CD4-positive, alpha-beta T cell treated with Interleukin-12 subunit alpha and Interleukin-12 subunit beta, for 1 hour (primary cell): ENCODE measurements at regions not wholly inside any gene's neighbourhood (a gene's known extent, or its start where the extent isn't known, plus 50 kb on each side); places are given as distances from the start of the nearest gene placed in this dataset.

Experiments used
- DNase-seq: peaks from one replicate; pipeline ENCODE4 v3.0.0-alpha.2; 2020

DNA sequence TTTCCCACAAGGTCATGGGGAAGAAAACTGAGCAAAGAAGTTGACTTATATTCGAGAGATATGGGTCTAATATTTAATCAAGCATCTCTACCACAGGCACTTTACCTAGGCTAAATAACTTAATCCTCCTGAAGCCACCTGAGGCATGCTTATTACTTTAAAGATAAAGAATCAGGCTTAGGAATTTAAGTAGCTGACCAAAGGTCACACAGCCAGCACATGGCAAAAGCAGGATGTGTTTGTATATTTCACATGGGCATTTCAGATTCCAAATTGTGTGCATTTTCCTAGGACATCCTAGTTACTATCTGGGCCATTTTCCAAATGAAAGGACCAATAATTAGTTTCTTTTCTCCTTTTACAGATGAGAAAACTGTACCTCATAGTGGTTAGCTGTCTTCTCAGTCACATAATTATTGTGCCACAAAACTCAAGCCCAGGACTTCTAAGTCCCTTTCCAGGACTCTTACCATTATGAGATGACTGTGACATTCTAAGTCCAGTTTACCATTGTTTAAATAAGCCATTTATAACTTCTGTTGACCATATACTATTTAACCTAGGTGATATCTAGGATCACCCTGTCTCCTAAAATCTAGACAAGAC lies 112.1 kb upstream of the ZC3H12C start:
- no peak for DNase-seq

DNA sequence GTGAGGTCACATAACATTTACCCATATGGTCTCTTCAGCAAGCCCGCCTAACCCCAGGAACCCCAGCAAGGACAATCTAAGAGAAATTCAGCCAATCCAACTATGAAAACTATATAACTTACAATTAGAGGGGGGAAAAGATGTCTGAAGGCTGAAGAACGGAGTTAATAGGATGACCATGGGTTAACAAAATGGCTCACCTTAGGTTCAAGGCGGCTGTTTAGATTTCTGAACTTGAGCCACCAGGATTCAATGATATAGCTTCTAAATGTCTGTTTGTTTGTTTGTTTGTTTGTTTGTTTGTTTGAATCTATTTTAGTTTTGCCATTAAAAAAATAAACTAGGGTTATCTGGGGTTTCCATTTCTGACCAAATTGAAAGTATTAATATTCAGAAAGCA lies 109.8 kb upstream of the ZC3H12C start:
- no peak for DNase-seq

DNA sequence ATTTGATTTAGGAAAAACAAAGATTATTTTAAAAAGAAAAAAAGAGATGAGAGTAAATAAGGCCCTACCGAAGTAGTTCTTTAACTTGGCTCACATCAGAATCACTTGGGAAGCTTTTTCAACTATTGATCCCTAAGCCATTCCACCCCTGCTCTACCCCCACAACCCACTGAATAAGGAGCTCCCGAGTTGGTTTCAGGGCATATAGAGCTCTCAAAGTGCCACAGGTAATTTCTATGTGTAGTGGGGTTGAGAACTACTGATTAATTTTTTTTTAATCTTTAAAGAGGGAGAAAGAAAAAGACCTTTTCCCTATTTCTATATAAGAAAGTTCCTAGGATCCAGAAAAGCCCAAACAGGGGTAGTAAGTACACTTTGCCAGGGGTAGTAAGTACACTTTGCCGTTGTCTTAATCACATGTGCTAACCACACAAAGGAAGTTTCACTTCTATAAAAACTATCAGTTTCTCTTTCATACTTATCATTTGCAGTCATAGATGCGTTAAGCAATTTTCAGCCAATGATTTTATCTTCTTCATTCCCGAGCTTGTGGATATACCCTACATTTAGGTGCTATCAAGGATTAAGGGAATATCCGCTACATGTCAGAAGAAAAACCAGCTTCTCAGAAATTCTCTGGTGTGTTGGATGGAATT lies 108.4 kb upstream of the ZC3H12C start:
- peak; percentile 6 for DNase-seq

DNA sequence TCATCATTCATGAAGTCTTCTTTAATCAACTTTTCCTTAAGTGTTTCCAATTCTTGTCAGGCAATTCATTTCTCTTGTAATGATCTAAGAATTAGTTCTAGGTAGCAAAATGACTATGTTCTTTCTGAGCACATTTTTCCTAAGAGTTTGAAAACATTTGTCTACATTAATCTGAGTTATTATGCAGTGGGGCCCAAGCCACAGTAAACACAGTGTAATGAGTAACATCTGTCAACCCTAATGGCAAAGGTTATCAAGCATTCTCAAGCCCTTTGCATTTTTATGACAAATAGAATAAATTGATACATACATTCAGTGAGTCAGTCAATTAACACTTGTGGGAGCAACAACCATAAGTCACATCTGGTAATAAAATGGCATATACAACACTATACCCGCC lies 106.7 kb upstream of the ZC3H12C start:
- DNase-seq: no peak

DNA sequence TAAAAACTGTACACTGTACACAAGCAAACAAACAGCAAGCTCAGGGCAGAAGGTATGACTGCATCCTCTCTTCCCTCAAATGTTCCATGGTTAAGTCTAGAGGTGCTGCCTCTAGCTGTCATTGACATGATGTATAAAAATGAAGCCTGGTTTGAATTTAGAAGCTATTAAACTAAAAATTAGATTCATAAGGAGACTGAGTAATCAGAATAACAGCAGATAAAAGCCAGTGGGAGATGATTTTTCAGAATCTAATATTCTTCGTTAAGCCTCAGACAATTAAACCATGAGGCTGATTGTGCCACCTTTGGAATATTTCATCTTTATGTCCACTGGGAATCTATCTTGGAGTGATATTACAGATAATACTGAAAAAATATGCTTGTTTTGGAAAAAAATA lies 101.4 kb upstream of the ZC3H12C start:
- DNase-seq: no peak

DNA sequence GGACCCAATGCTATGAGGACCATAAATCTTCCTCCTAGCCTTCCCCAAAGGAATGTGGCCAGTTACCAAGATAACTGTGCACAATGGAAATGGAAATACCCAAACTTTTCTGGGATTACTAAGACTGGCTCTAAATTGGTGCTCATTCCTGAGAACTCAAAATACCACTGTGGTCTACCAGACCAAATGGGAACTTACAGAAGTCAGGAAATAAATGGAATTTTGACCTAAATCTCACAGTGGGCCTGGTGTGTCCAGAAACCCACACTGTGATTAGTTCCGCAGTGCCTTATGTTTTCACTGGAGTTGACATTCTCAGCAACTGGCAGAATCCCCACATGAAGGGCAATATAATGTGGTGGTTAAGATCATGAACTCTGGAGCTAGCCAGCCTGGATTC lies 99.4 kb upstream of the ZC3H12C start:
- no peak for DNase-seq

DNA sequence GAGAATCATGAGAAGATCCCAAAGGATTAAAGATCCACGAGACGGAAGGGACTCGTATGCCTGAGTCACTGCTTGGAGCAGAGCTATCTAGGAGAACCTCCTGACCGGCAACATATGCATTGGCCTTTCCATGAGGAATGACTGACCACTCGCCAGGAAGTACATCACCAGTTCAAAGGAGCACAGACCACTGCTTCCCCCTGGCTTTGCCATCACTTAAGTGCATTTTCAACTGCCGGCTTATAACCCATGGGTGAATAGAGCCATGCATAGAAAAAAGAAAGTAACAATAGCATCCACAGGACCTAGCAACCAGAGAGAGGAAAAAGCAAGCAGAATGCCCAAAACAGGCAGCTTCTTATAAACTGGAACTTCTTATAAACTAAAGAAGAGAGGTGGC lies 98.3 kb upstream of the ZC3H12C start:
- no peak for DNase-seq

DNA sequence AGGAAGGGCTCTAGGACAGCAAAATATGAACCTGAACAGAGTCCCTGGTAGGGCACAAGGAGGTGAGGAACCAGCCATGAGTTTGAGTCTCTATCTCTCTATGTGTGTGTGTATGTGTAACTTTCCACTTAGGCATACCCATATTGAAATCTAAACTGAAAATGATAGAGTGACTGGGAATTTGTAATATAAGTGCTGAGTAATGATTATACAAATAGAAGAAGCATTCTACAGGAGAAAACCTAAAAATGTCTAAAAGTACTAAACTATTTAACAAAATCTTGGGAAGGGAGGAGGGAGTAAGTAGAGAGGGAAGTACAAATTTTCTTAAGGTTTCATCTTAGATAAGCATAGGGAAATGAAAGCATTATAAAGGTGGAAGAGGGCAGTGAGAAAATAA lies 97.1 kb upstream of the ZC3H12C start:
- no peak for DNase-seq

DNA sequence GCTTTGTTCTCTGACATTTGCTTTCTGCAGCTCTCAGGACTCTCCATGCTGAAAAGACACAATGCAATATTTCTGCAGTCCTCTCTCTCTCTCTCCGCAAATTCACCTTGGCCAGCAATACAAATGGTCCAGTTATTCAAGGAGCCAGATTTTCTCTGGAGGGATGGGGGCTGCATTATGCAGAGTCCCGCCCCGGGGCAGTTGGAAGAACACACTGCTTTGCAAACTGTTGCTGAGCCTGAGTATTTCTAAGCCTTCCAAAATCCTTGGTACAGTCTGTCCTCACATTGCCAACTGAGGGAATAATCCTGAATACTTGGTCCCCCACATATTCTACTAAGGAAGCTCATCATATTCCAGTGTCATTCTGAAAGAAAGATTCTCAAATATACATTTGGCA lies 94.3 kb upstream of the ZC3H12C start:
- DNase-seq: no peak

DNA sequence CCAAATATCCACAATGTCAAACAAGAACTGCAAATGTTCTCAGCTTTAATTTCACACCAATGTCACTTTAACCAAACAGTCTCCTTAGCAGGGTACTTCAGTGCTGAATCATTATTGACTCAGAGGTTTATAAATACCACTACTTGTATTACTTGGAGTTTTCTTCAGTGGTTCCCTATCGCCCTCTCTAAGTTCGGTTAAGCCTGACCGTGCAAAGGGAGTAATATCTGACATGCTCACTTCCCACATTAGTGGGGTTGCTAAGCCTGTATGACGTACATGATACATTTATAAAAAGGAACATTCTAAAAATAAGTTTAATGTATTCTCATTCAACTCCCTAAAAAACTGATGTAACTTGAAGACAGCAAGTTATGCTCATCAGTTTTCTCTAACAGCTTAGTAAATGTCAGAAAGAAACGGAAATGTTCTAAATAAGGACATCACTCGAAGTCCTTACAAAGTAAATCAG lies 93.1 kb upstream of the ZC3H12C start:
- peak; percentile 17 for DNase-seq

DNA sequence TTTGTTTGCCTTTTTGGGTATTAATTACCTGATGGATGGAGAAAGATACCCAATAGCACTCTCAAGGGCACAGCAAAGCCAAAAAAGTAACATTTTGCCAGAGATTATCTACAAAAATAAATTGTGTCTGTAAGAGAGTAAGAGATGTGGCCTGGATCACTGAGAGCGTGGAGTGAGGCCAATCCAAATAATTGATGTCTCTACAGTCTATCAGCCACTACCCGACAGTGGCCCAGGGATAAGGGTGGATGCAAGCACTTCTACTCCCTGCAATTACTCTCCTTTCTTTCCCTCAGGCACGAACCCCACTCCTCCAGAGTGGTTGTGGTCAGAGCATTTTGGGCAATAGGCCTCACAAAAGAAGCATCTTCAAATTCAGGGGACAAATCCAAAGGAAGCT lies 92.3 kb upstream of the ZC3H12C start:
- DNase-seq: no peak

DNA sequence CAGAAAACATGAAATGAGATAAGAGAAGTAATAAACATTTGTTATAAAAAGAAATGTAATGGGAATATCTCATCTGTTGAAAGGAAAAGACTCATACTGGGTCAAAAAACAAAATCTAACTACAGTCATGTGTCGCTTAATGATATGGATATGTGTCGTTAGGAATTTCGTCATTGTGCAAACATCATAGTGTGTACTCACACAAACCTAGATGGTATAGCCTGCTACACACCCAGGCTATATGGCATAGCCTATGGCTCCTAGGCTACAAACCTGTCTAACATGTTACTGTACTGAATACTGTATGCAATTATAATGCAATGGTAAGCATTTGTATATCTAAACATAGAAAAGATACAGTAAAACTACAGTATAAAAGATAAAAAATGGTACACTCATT lies 89.8 kb upstream of the ZC3H12C start:
- no peak for DNase-seq

DNA sequence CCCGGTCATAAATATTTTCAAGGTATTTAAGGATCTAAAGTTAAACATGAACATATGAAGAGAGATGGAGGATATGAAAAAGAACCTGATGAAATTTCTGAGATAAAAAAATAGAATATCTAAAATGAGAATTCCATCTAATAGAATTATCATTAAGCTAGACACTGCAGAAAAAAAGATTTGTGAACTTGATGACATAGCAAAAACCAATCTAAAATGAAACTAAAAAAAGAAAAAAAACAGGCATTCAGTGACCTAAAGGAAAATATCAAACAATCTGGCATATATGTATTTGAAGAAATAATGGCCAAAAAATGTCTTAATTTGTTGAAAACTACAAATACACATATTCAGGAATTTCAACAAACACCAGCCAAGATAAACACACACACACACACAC lies 81.6 kb upstream of the ZC3H12C start:
- DNase-seq: no peak

DNA sequence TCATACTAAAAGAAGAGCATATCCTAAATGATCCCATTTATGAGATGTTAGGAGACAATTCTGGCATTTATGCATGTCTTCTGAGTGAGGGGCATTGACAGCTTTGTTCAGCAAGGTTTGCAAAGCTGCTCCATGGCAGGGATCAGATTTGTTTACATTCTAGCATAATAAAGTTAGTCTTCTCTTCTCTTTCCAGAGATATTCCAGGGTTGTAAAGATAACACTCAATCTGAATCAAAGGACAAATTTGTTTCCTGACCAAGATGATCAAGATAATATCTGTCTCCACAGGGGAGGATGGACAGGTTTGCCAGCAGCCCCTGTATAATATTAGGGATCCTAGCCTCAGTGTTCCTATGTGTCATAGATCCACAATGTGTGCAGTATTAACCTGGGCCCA lies 77.5 kb upstream of the ZC3H12C start:
- DNase-seq: no peak

DNA sequence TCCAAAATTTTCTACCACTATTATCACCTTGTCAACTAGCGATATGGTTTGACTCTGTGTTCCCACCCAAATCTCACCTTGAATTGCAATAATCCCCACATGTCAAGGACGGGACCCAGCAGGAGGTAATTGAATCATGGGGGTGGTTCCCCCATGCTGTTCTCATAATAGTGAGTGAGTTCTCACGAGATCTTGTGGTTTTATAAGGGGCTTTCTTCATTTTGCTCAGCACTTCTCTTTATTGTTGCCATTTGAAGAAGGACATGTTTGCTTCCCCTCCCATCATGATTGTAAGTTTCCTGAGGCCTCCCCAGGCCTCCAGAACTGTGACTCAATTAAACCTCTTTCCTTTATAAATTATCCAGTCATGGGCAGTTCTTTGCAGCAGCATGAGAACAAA lies 73.5 kb upstream of the ZC3H12C start:
- DNase-seq: no peak

DNA sequence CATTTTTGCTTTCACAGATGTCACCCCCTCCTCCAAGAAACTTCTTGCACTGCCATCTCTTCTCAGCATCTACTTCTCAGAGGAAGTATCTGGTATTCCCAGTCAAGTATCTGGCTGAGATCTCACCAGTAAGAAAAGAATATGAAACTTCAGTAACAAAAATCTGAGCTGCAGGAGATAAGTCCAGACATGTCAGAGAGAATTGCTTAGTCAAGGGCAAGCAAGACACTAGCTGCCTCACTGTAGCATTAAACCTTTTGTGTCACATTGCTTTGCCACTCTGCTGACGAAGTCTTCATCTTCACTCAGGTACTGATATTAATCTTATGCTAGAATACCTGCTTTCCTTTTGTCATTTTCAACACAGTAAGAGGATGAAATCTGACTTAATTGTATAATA lies 70.6 kb upstream of the ZC3H12C start:
- no peak for DNase-seq

DNA sequence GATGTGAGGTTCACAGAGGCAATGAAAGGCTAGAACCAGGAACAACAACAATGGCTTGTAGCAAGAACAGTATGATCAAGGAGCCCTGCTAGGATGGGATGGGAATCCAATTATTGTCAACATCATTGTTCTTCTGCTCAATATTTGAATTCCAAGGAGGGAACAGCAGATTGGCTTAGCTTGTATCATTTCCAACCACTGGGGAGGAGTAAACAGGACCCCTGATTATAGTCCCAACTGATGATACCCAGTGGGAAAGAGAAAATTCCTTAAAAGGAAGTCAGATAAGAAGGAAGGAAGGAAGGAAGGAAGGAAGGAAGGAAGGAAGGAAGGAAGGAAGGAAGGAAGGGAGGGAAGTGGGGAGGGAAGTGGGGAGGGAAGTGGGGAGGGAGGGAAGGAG lies 69.5 kb upstream of the ZC3H12C start:
- DNase-seq: no peak

DNA sequence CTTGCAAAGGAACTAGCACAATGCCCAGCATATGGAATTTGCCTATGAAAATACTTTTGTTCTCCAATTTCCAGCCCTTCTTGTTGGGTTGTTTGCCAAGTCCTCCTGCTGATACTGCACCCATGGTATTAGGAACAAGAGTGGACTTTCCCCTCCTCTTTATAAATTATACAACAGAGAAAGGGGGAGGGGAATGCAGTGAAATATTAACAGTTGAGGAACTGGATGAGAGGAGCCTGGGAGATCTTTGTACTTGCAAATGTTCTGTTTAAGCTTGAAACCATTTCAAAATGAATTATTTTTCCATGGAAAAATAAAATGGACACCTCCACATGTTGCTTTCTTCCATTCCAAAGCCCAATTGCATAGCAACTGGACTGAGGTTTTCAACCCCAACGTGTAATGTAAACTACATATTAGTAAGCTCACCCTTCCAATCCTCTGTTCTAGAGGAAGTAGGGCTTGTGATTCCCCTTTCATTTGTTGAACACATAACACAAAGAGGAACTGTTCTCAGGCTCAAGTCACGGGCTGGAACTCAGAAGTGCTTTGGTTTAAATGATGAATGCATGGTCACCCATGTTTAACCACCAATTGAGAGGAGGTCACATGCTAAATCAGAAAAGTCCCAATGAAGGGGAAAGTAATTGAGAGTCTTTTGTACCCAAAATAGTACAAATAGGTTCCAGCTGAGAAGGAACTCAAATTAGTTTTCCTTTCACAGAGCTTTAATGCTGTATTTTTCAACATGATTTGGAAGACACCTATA lies 66.2 kb upstream of the ZC3H12C start:
- peak; percentile 20 for DNase-seq

DNA sequence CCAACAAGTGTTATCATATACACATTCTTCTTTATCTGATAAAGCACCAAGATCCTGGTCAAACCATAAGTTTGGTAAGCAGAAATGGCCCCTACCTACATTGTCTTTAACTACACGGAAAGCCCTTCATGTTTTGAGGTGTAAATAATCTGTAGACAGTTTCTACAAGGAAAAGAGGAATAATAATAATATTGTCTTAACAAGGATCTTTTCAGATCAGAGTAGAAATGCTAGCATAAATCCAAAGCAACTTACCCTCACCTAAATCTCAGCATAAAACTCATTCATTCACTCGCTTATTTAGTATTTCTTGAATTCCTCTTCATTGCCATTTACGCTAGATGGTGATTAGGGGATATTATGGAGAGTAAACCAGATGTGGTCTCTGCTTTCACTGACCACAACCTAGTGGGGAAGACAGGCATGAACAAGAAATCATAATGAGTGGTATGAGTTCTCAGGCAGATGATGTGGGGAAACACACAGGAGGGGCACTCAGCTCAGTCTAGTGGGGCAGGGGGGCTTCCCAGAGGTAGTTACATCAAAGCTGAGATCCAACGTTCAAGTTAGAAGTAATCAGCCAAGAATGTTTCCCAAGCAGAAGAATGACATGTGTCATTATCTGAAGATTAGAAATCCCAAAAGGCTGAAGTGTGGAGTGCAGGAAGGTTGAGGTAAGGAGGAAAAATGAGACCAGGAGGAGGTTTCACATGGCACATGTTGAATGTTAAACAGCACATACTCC lies 65.4 kb upstream of the ZC3H12C start:
- DNase-seq: no peak

DNA sequence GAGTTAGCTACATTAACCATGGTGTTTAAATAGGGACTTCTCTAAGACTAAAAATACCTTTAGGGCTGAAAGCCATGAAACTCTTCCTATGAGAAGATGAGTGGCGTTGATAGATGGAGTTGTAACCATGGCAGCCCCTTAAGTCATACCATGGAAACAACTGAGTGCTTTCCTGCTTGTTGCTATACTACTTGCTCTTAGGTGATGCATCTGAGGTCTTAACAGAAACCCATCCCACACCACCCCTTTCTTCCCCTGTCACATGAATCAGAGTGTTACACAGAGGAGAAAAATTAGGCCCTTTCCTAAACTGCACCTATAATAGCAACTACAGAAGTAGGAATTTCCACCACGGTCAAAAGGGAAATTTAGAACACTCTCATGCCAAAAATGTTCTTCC lies 64.3 kb upstream of the ZC3H12C start:
- no peak for DNase-seq

DNA sequence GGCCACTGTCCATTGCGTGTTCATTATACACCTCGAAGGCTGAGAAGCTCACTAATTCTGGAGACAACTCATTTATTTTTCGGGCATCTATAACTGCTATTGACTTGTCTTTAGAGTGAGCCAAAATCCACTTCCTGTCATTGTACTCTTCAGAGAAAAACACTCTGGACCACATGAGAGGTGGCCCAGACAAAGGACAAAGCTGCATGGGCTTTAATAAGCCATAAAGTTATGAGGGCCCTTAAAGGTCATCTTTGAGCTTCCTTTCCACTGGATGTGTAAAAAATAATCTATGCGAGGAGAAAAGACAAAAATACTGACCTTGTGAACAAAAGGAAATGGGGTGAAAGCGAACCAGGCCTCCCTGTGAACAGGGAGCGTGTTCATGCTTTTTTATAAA lies 63.5 kb upstream of the ZC3H12C start:
- no peak for DNase-seq

DNA sequence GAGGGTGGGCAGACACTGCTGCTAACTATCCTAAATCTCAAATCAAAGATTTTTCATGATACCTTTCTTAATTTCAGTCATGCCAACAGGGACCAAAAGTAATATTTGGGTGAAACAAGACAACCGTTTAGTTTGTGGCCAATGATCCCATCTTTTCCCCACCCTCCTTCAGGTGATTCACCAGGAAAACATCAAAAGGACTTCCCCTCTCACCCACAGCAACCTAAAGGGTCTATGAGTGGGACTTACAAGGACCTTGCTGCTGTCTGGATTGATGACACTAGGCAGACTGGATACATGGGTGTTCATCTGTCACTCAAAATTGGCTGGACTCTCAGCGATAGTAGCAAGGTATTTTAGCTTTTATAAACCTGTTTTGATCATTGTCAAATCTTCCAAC lies 62.0 kb upstream of the ZC3H12C start:
- DNase-seq: no peak

DNA sequence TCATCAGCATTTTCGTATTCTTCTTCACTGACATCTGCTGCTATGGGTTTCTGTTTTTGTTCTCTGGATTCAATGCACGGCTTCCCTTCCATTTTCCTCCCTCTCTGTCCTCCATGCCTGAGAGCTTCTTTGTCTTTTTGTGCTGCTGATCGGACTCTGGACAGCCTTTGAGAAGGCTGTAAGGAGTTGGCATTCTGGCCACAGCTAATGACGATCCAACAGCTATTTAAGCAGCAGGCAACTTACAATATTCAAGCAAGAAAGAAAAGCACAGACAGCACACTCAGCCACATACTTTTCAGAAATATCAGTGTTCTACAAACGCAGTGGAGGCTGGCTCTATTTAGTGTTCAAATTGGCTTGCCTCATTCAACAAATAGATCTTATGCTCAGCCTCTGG lies 60.9 kb upstream of the ZC3H12C start:
- DNase-seq: no peak
